ENCODE measurements at regions not wholly inside any gene's neighbourhood (a gene's known extent, or its start where the extent isn't known, plus 50 kb on each side); places are given as distances from the start of the nearest gene placed in this dataset.
A peak's percentile ranks its signal among the peaks of the same experiment; 100 is the strongest.
"Not testable (repeated sequence)": the region's sequence is repeated elsewhere in the genome, so short reads cannot be mapped to it uniquely, and the experiment has no call there.

DNA sequence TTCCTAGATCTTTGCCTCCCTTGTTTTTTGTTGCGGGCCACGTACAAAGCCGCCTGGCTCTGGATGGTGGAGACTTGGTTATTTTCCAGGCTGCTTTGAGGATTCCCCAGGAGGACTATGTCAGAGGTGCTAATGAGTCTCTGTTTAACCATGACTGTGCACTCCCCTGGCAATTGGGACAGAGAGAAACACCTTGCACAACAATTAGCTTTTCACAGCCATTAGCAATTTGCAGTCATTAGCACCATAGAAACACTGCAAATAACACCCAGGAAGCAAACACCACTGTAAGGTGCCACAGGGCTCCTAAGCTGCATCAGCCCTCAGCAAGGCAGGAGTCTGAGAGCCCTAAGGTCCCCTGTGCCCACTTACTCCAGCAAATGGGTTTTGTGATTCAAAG, 201.0 kb upstream of the VLDLR start:
- no peak for DNase-seq (ENCODE audit: insufficient read length, low spot score)
- no peak for FAIRE-seq
- TF ChIP-seq POLR2A (IDR thresholded peaks at IDR 0.05; ENCODE audit: low read depth, low read length), result no peak

DNA sequence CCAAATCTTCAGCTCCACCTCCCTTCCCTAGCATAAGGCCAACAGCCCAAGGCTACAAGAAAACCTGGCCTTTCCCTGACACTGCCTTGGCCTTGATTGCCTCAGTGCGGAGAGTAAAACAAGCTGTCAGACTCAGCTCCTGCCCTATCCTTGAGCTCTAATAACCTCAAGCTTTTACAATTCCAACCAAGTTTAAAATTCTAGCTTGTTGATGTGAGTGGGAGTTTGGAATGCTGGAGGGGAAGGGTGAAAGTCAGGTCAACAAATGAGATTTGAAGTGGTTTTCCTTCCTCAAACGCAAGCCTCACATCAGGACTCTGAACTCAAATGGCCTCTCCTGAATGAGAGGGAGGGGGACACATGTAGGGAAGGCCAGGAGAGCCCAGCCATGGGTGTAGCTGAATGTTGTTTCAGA, 197.0 kb upstream of the VLDLR start:
- DNase-seq (ENCODE audit: insufficient read length, low spot score) (no peak), FAIRE-seq (no peak)
- TF ChIP-seq POLR2A (IDR thresholded peaks at IDR 0.05; ENCODE audit: low read depth, low read length), result no peak

DNA sequence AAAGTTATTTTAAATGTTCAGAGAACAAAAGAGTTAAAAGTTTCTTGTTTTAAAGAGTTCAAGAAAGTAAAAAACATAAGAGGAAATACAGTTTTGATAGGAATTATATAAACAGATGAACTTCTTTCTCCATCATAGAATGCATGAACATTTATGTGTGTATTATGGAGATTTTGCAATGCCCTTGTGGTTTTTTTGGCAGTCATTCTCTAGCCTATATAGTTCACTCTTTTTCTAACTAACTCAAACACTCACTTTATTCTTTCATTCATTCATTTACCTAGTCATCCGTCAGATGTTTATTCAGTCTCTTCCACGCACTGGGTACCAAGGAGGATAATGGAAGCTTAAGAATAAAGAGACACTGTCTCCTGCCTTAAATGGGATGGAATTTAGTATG, 195.9 kb upstream of the VLDLR start:
- TF ChIP-seq POLR2A (IDR thresholded peaks at IDR 0.05; ENCODE audit: low read depth, low read length), result no peak
- FAIRE-seq (no peak), DNase-seq (ENCODE audit: insufficient read length, low spot score) (no peak)

DNA sequence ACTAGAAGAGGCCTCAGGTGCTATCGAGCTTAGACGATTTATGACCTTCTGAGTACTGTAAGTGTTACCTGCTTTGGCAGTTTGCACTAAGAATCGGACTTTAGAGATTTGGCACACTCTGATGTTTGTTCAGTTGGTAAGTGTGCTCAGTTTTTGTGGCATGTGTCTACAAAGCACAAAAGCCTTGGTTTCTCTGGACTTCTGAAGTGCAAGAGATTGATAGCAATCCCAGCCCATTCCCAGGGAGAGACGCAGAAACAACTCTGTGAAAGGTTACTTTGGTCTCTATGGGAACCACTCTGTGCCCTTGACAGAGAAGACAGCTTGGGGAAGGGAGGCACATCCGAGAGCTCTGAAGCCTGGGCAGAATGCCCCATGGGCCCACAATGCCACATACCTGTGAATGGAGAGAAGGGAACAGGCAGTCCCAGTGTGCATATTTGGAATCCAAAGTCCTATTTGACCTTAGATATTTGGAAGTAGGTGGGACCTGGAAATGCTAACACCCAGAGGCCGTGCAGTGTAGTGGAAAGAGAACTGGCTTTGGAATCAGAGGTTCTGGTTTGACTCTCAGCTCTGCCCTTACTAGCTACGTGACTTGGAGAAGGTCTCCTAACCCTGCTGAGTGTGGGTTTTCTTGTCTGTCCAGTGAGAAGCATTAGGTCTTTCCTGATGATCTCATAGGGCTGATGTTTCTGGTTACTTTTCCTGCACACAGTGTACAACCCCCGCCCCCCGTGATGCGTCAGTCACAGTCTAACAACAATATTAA, 194.3 kb upstream of the VLDLR start:
- FAIRE-seq (no peak), DNase-seq (ENCODE audit: insufficient read length, low spot score) (no peak)
- no peak for TF ChIP-seq POLR2A (IDR thresholded peaks at IDR 0.05; ENCODE audit: low read depth, low read length)

DNA sequence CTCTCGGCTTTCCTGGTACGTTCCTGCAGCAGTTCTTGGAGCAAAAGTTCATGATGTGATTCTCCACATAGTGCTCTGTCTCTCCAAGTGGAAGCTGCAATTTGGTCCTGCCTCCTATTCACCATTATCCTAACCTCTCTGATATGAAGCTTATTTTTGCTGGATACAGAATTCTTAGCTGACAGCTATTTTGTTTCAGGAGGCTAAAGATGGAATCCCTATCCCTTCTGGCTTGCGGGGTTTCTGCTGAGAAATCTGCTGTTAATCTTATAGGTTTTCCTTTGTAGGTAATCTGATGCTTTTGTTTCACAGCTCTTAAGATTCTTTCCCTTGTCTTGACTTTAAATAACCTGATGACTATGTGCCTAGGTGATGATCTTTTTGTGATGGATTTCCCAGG, 181.6 kb upstream of the VLDLR start:
- DNase-seq (ENCODE audit: insufficient read length, low spot score) (no peak), FAIRE-seq (no peak)

DNA sequence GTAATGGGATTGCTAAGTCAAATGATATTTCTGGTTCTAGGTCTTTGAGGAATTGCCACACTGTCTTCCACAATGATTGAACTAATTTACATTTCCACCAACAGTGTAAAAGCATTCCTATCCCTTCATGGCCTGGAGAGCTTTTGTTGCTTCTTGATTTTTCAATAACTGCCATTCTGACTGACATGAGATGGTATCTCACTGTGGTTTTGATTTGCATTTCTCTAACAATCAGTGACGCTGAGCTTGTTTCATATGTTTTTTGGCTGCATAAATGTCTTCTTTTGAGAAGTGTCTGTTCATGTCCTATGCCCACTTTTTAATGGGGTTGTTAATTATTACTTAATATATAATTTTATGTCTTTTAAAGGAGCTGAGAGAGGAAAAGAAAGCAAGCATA, 177.7 kb upstream of the VLDLR start:
- FAIRE-seq; DNase-seq (ENCODE audit: insufficient read length, low spot score): not testable (repeated sequence)

More for the DNA sequence above, 181.6 kb upstream of the VLDLR start:
- no peak for TF ChIP-seq POLR2A (IDR thresholded peaks at IDR 0.05; ENCODE audit: low read depth, low read length)

DNA sequence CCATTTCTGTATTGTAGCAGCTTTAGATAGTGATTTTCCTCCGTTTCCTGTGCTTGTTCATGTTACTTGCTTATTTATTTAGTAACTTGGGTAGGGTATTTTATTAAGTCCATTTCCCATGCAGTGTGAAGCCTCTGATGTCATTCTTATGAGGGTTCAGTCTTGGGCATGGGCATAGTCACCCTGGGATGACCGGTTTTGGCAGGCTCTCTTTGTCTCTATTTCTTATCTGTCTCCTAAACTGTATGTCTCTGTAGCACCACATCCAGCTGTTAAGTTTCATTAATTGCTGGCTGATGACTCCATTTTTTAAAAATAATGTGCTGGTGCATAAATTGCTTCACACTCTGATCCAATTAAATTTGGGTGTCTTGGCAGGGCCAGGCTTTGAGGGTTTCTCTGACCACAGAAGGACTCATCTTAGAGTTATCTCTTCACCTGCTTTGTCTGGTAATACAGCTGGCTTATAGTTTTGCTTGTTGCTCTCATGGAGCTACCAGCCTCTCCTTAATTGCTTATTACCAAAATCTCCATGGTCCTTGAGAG, 173.3 kb upstream of the VLDLR start:
- no peak for DNase-seq (ENCODE audit: insufficient read length, low spot score)
- FAIRE-seq, result no peak
- TF ChIP-seq POLR2A (IDR thresholded peaks at IDR 0.05; ENCODE audit: low read depth, low read length), result no peak

DNA sequence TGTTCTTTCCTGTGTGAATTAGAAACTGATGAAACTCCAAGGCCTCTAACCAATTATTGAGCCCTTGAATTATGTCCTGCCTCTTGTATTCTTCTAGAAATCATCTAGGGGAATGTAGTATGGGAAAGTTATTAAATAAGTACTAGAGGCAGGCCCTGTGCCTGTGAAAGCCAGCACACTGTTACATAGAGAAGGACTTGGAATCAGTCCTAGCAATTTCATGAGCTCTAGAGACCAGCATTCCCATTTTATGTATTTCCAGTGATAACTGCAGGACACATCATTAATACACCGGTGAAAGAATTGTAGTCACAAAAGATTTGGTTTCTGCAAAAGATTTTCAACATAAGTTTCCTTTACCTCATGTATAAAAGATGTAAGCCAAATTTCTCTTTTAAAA, 168.5 kb upstream of the VLDLR start:
- FAIRE-seq, result no peak
- TF ChIP-seq POLR2A (IDR thresholded peaks at IDR 0.05; ENCODE audit: low read depth, low read length), result no peak

DNA sequence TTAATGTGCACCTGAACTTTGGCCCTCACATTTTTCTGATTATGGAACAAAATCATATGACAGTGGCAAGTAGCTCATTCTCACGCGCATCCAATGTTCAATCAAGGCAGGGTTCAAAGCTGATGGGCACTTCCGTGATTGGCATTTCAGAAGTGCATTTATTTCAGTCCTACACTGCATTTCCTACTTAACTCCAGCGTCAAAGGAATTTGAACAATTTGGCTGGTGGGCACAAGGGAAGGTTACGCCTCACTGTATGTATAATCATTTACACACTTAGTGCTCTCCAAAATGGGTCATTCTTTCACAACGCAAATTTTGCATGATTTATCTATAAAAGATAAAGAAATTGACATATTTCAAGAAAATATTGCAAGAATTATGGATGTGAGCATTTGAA, 167.9 kb upstream of the VLDLR start:
- FAIRE-seq (no peak), DNase-seq (ENCODE audit: insufficient read length, low spot score) (no peak)
- TF ChIP-seq POLR2A (IDR thresholded peaks at IDR 0.05; ENCODE audit: low read depth, low read length), result no peak

More for the DNA sequence above, 168.5 kb upstream of the VLDLR start:
- DNase-seq (ENCODE audit: insufficient read length, low spot score), result no peak

DNA sequence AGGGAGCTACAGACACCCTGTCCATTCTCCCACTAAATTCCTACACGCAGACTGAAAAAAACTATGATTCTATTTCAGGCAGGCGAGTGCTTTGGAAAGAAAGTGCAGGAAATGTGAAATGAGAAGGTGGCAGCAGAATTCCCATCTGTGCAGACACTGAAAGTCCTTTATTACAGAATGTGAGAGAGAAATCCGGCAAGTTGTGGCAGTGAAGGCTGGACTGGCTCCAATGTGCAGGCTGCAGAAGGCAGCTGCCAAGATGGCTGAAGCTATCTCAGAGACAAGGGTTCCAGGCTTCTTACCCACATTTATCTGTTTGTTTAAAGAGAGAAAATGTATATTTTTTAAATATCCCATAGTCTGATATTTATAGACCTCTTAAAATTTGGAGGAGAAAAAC, 161.8 kb upstream of the VLDLR start:
- FAIRE-seq (no peak), DNase-seq (ENCODE audit: insufficient read length, low spot score) (no peak)
- no peak for TF ChIP-seq POLR2A (IDR thresholded peaks at IDR 0.05; ENCODE audit: low read depth, low read length)

DNA sequence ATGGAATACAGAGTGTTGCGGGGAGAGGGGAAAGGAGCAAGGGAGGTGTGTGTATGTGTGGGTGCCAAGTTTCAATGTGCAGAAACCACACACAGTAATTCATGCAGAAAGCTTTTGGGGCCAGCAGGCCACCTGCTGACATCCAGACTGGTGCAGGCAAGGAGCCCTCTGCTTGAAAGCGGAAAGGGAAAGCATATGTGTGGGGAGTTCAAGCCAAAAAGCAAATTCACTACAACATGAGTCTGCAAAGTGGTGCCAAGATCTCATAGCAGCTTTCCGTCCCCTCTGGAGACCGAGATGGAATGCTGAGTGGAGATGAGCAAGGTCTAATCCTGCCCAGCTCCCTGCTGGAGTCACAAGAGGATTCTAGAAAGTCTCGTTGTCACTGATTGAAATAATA, 159.7 kb upstream of the VLDLR start:
- no peak for FAIRE-seq
- no peak for TF ChIP-seq POLR2A (IDR thresholded peaks at IDR 0.05; ENCODE audit: low read depth, low read length)
- DNase-seq (ENCODE audit: insufficient read length, low spot score), result no peak

DNA sequence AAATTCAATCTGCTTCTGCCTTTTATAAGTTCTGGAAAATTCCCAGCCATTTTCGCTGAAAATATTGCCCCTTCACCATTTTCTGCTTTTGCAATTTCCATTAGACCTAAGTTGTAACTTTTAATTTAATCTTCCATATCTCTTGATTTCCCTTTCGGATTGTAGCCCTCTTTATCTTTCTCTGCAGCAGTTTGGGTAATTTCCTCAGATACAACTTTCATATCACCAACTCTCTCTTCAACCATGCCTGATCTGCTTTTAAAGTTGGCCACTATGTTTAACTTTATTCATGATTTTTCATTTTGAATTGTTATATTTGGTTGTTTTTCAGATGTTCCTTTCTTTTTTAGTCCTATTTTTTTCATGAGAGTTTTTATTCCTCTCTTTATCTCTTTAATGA, 157.0 kb upstream of the VLDLR start:
- DNase-seq (ENCODE audit: insufficient read length, low spot score) (no peak), FAIRE-seq (no peak)
- no peak for TF ChIP-seq POLR2A (IDR thresholded peaks at IDR 0.05; ENCODE audit: low read depth, low read length)

DNA sequence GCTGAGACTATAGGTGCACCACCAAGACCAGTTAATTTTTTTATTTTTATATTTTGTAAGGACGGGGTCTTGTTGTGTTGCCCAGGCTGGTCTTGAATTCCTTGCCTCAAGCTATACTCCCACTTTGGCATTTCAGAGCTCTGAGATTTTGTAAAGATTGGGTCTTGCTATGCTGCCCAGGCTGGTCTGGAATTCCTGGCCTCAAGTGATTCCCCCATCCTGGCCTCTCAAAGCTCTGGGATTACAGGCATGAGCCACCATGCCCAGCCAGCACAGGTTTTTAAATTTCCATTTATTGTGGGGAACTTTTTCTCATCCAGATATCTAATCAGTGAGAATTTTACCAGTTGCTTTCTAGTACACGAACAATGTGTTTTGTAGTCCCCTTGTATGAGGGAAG, 156.1 kb upstream of the VLDLR start:
- DNase-seq (ENCODE audit: insufficient read length, low spot score) (no peak), FAIRE-seq (no peak)
- TF ChIP-seq POLR2A (IDR thresholded peaks at IDR 0.05; ENCODE audit: low read depth, low read length), result no peak

DNA sequence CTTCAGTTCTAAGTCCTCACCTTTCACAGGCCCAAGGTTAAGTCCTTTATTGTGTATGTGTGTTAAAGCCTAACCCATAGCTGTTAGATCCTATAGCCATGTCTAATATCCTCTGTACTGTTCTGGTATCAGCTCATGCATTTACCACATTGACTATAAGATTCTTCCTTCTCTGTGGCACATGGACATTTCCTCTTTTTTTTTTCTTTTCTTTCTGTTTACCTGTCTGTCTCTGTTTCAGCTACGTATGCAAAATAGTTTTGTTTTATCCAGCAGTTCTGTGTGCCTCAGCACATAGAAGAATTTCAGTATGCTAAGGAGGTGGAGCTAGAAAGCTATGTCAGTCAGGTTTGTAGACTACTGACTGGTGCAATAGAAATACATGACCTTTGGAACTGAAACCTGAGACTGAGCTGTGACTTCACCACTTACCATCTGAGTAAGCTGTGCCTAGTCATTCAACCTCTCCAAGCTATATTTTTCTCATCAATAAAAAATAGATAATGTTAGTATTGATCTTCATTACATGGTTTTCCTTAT, 155.6 kb upstream of the VLDLR start:
- TF ChIP-seq POLR2A (IDR thresholded peaks at IDR 0.05; ENCODE audit: low read depth, low read length), result no peak
- FAIRE-seq, result peak; percentile 71
- no peak for DNase-seq (ENCODE audit: insufficient read length, low spot score)

DNA sequence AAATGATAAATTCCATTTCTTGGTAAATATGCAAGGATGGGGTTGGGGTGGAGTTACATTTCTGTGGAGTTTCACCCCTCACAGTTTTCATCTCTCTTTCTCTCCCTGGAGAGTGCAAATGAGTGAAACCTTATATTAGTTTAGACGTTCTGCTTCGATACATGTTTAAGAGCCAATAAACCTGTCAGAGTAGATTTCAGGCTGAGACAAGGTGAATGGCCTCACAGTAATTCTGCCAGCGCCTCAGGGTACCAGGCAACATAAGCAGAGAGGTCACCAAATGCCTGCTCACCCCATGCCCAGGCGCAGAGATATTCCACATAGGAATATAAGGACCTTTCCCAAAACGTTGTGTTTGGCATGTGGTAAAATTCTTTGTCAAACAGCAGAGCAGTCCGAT, 154.9 kb upstream of the VLDLR start:
- TF ChIP-seq POLR2A (IDR thresholded peaks at IDR 0.05; ENCODE audit: low read depth, low read length), result no peak
- DNase-seq (ENCODE audit: insufficient read length, low spot score) (no peak), FAIRE-seq (no peak)

All from H54 (cell line).